CD14-positive monocyte (primary cell): ENCODE measurements at regions not wholly inside any gene's neighbourhood (a gene's known extent, or its start where the extent isn't known, plus 50 kb on each side); places are given as distances from the start of the nearest gene placed in this dataset.

Source experiments
- DNase-seq, 3 donors: peaks; one replicate each; pipeline ENCODE4 v3.0.0-alpha.2; 2011 to 2022
- H2AFZ ChIP-seq: 2 replicates; pipeline ENCODE4 v1.6.0; 2012; ENCODE audit warnings: mild to moderate bottlenecking, low read depth, low read length, inconsistent platforms; ENCODE audit not compliant: insufficient read depth, poor library complexity, severe bottlenecking
- H3K27ac ChIP-seq, 2 donors: 1 replicate in 1 of 2; 2 replicates in 1 of 2; pipeline ENCODE4 v1.5.1; 2012 to 2013; ENCODE audit warnings: low read length in 2 of 2, control low read depth in 1 of 2, inconsistent platforms in 1 of 2, low read depth in 1 of 2, mild to moderate bottlenecking in 1 of 2
- H3K27me3 ChIP-seq, 2 donors: one replicate each; pipeline versions ENCODE4 v1.6.0 to v1.6.1; 2011 to 2013; ENCODE audit warnings: low read length in 2 of 2; ENCODE audit not compliant: control insufficient read depth in 2 of 2, insufficient read depth in 2 of 2
- H3K36me3 ChIP-seq, 2 donors: replicated peaks in 1 of 2; 1 replicate in 1 of 2; 2 replicates in 1 of 2; pipeline versions ENCODE4 v1.5.1 to v1.6.1; 2012 to 2013; ENCODE audit warnings: low read length in 2 of 2, control low read depth in 1 of 2, inconsistent platforms in 1 of 2, mild to moderate bottlenecking in 1 of 2; ENCODE audit not compliant: insufficient read depth in 2 of 2, control insufficient read depth in 1 of 2
- H3K4me1 ChIP-seq, 2 donors: 1 replicate in 1 of 2; 2 replicates in 1 of 2; pipeline versions ENCODE4 v1.5.1 to v1.6.1; 2012 to 2013; ENCODE audit warnings: low read length in 2 of 2, control low read depth in 1 of 2, inconsistent platforms in 1 of 2, mild to moderate bottlenecking in 1 of 2, moderate library complexity in 1 of 2; ENCODE audit not compliant: insufficient read depth in 2 of 2, control insufficient read depth in 1 of 2
- H3K4me2 ChIP-seq: replicated peaks from 2 replicates; pipeline ENCODE3; 2012; ENCODE audit warnings: low read length, moderate library complexity, mild to moderate bottlenecking; ENCODE audit not compliant: poor library complexity, severe bottlenecking; ENCODE audit errors: extremely low read depth
- H3K4me3 ChIP-seq, 3 experiments: fragments of 200-600 bp in 1 of 3; sonication (generic) in 1 of 3; replicated peaks in 1 of 3; 1 replicate in 2 of 3; 2 replicates in 1 of 3; pipeline ENCODE4 v1.5.1; 2011 to 2013; ENCODE audit warnings: low read length in 3 of 3, mild to moderate bottlenecking in 3 of 3, control low read depth in 2 of 3, low read depth in 2 of 3, inconsistent platforms in 1 of 3, moderate library complexity in 1 of 3
- H3K79me2 ChIP-seq: 2 replicates; pipeline ENCODE4 v1.6.0; 2012; ENCODE audit warnings: mild to moderate bottlenecking, control low read depth, inconsistent platforms, low read length, moderate library complexity; ENCODE audit not compliant: insufficient read depth
- H3K9ac ChIP-seq: 2 replicates; pipeline ENCODE4 v1.6.0; 2017; ENCODE audit warnings: low read length, mild to moderate bottlenecking; ENCODE audit not compliant: insufficient read depth, poor library complexity, severe bottlenecking
- H3K9me3 ChIP-seq, 2 donors: replicated peaks in 1 of 2; 1 replicate in 1 of 2; 2 replicates in 1 of 2; pipeline versions ENCODE4 v1.5.1 to v1.6.1; 2012 to 2013; ENCODE audit warnings: low read length in 2 of 2, control low read depth in 1 of 2; ENCODE audit not compliant: control insufficient read depth in 1 of 2, insufficient read depth in 1 of 2
- H4K20me1 ChIP-seq: 2 replicates; pipeline ENCODE4 v1.6.0; 2012; ENCODE audit warnings: mild to moderate bottlenecking, low read length, control low read depth, moderate library complexity; ENCODE audit not compliant: insufficient read depth
- H3K27ac Mint-ChIP-seq, 7 donors: one replicate each; pipeline ENCODE4 v1.8.0; 2020; ENCODE audit warnings: mild to moderate bottlenecking in 7 of 7, mixed read lengths in 7 of 7, moderate library complexity in 6 of 7, inconsistent platforms in 2 of 7
- H3K27me3 Mint-ChIP-seq, 3 donors: one replicate each; pipeline ENCODE4 v1.8.0; 2021 to 2022; ENCODE audit warnings: low read depth in 3 of 3, mild to moderate bottlenecking in 3 of 3, mixed read lengths in 3 of 3, moderate library complexity in 3 of 3, inconsistent platforms in 1 of 3
- H3K36me3 Mint-ChIP-seq, 2 donors: one replicate each; pipeline ENCODE4 v1.8.0; 2020; ENCODE audit warnings: mixed read lengths in 2 of 2, inconsistent platforms in 1 of 2, mild to moderate bottlenecking in 1 of 2
- H3K4me1 Mint-ChIP-seq: one replicate; pipeline ENCODE4 v1.8.0; 2020; ENCODE audit warnings: mild to moderate bottlenecking, mixed read lengths
- H3K4me3 Mint-ChIP-seq, 2 donors: one replicate each; pipeline ENCODE4 v1.8.0; 2020; ENCODE audit warnings: mild to moderate bottlenecking in 2 of 2, mixed read lengths in 2 of 2, moderate library complexity in 1 of 2
- H3K9me3 Mint-ChIP-seq, 7 donors: one replicate each; pipeline ENCODE4 v1.8.0; 2020 to 2022; ENCODE audit warnings: mixed read lengths in 7 of 7, mild to moderate bottlenecking in 6 of 7, moderate library complexity in 6 of 7, inconsistent platforms in 2 of 7
- CTCF ChIP-seq: fragments of 200-600 bp; IDR thresholded peaks from one replicate; pipeline ENCODE4 v1.8.0; 2022; ENCODE audit warnings: antibody characterized with exemption, mild to moderate bottlenecking
- WGBS: methylation state at CpG from one replicate; pipeline ENCODE4 v1.1.5; 2013; ENCODE audit warnings: missing lambda C conversion rate; ENCODE audit not compliant: insufficient coverage; 5-methylcytosine and 5-hydroxymethylcytosine counted together
- intact Hi-C, 2 donors: fragments of 100-400 bp; cut with micrococcal nuclease; formaldehyde crosslinking; loops; one replicate each; pipeline versions ENCODE4 v1.15.0 to v1.15.1; 2023

- H3K4me3 ChIP-seq: no peak overlapping the region
- no peak overlapping the region for H3K27ac Mint-ChIP-seq
- no peak overlapping the region for H3K4me3 Mint-ChIP-seq
- H3K27ac ChIP-seq: no peak overlapping the region
- no peaks in the 10 kb centered on the region for H3K4me1 Mint-ChIP-seq
- no peaks in the 10 kb centered on the region for H3K4me1 ChIP-seq
- peaks cover 0 to 6% (median 0%) of the 10 kb centered on the region in 7 donors for H3K9me3 Mint-ChIP-seq
- H2AFZ ChIP-seq: no peak overlapping the region
- no peaks in the 10 kb centered on the region for H3K9me3 ChIP-seq
- no peaks in the 10 kb centered on the region for H3K36me3 Mint-ChIP-seq
- WGBS: 89% methylated on average over 7 of the region's 8 CpGs
- TF ChIP-seq CTCF: no peak
- H3K36me3 ChIP-seq: no peaks in the 10 kb centered on the region
- H4K20me1 ChIP-seq: no peaks in the 10 kb centered on the region
- intact Hi-C loops: no loop called here
- no peak overlapping the region for H3K9ac ChIP-seq
- no peak overlapping the region for H3K4me2 ChIP-seq
- DNase-seq: no peak
- peaks cover 0 to 5% (median 2%) of the 10 kb centered on the region in 3 donors for H3K27me3 Mint-ChIP-seq
- H3K79me2 ChIP-seq: no peaks in the 10 kb centered on the region
- no peaks in the 10 kb centered on the region for H3K27me3 ChIP-seq
Observed at GRCh38 chr20:60687213-60687612, 564.8 kb upstream of the CDH4 start.

GRCh38 chr20:60690771-60691170, 561.3 kb upstream of the CDH4 start:
- no peaks in the 10 kb centered on the region for H3K79me2 ChIP-seq
- no peak for TF ChIP-seq CTCF
- no peak overlapping the region for H2AFZ ChIP-seq
- no peaks in the 10 kb centered on the region for H3K9me3 ChIP-seq
- H3K4me1 ChIP-seq: no peaks in the 10 kb centered on the region
- peaks cover 2 to 8% (median 3%) of the 10 kb centered on the region in 3 donors for H3K27me3 Mint-ChIP-seq
- no peaks in the 10 kb centered on the region for H4K20me1 ChIP-seq
- H3K4me3 Mint-ChIP-seq: no peak overlapping the region
- no peaks in the 10 kb centered on the region for H3K36me3 Mint-ChIP-seq
- H3K4me2 ChIP-seq: no peak overlapping the region
- H3K9me3 Mint-ChIP-seq: peaks cover 0 to 7% (median 1%) of the 10 kb centered on the region in 7 donors
- H3K4me1 Mint-ChIP-seq: peaks cover 2% of the 10 kb centered on the region
- no peak overlapping the region for H3K9ac ChIP-seq
- H3K27ac ChIP-seq: no peak overlapping the region
- no peaks in the 10 kb centered on the region for H3K27me3 ChIP-seq
- no peak overlapping the region for H3K4me3 ChIP-seq
- no peak for DNase-seq
- intact Hi-C loops: no loop called here
- WGBS: 67% methylated on average over 1 of the region's 3 CpGs
- H3K36me3 ChIP-seq: no peaks in the 10 kb centered on the region
- H3K27ac Mint-ChIP-seq: no peak overlapping the region
